Esophagus squamous epithelium (tissue), 4 donors: ENCODE measurements at regions not wholly inside any gene's neighbourhood (a gene's known extent, or its start where the extent isn't known, plus 50 kb on each side); places are given as distances from the start of the nearest gene placed in this dataset.

Experiments used
- POLR2A ChIP-seq, 4 donors: fragments of 450-650 bp; IDR thresholded peaks; one replicate each; pipeline ENCODE4 v1.6.1; 2017; ENCODE audit warnings: antibody characterized with exemption in 4 of 4, mild to moderate bottlenecking in 4 of 4, moderate library complexity in 3 of 4
- TF ChIP-seq, protein P1 (sequence below), 6 experiments: fragments of 450-650 bp in 4 of 6; fragments of 200-600 bp in 2 of 6; sonication (generic) in 2 of 6; IDR thresholded peaks; one replicate each; pipeline ENCODE4 v1.5.1; 2016 to 2019; ENCODE audit warnings: antibody characterized with exemption in 6 of 6, mild to moderate bottlenecking in 4 of 6, moderate library complexity in 4 of 6

DNA sequence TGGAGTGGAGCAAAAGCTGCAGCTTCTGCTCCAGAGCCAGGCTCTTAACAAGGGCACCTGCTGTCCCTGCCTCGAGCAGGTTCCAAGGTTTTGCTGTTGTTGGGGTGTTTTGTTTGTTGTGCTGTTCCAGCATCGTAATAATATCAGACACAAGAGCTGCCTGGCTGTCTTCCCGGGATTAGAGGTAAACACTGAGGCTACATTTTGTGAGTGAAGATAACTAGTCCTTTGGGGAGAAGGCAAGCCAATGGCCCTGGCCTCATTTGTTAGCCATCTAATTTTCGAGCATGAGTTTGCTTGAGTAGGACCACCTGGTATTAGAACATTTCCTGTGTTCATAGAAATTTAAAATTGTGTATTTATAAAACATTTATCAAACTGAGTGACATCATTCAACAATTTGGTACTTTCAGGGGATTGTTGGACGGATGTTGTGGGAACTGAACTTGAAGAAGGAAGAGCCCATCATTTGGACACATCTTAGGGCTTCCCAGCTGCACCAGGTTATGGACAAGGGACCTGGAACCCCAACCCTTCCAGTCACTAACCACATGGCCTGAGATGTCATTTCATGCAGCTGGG is 555.0 kb downstream of the TNS3 start:
- TF ChIP-seq, protein P1, sequence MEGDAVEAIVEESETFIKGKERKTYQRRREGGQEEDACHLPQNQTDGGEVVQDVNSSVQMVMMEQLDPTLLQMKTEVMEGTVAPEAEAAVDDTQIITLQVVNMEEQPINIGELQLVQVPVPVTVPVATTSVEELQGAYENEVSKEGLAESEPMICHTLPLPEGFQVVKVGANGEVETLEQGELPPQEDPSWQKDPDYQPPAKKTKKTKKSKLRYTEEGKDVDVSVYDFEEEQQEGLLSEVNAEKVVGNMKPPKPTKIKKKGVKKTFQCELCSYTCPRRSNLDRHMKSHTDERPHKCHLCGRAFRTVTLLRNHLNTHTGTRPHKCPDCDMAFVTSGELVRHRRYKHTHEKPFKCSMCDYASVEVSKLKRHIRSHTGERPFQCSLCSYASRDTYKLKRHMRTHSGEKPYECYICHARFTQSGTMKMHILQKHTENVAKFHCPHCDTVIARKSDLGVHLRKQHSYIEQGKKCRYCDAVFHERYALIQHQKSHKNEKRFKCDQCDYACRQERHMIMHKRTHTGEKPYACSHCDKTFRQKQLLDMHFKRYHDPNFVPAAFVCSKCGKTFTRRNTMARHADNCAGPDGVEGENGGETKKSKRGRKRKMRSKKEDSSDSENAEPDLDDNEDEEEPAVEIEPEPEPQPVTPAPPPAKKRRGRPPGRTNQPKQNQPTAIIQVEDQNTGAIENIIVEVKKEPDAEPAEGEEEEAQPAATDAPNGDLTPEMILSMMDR (IDR thresholded peaks at IDR 0.05) = no peak
- no peak for TF ChIP-seq POLR2A (IDR thresholded peaks at IDR 0.05)
